Left lung (tissue), 4 donors: ENCODE measurements at regions not wholly inside any gene's neighbourhood (a gene's known extent, or its start where the extent isn't known, plus 50 kb on each side); places are given as distances from the start of the nearest gene placed in this dataset.

ENCODE experiments used
- ATAC-seq: fragments of 200-7000 bp; cut with Tn5 transposase; one replicate; pipeline ENCODE4 v1.9.1; 2020; ENCODE audit warnings: moderate library complexity
- DNase-seq, 4 donors: peaks; one replicate each; pipeline ENCODE4 v3.0.0-alpha.2; 2013 to 2020
- H3K27ac ChIP-seq, 2 donors: fragments of 200-600 bp; sonication (generic) in 1 of 2; one replicate each; pipeline versions ENCODE4 v1.5.0 to v1.8.0; 2020 to 2021
- H3K27me3 ChIP-seq, 2 donors: fragments of 200-600 bp; sonication (generic) in 1 of 2; one replicate each; pipeline versions ENCODE4 v1.5.0 to v1.8.0; 2020 to 2021
- H3K36me3 ChIP-seq, 2 donors: fragments of 200-600 bp; sonication (generic) in 1 of 2; one replicate each; pipeline versions ENCODE4 v1.5.0 to v1.8.0; 2020 to 2021
- H3K4me1 ChIP-seq, 2 donors: fragments of 200-600 bp; one replicate each; pipeline ENCODE4 v1.8.0; 2021
- H3K4me3 ChIP-seq, 2 donors: fragments of 200-600 bp; sonication (generic) in 1 of 2; one replicate each; pipeline versions ENCODE4 v1.5.0 to v1.8.0; 2020 to 2021; ENCODE audit warnings: mild to moderate bottlenecking in 1 of 2
- H3K9me3 ChIP-seq, 2 donors: fragments of 200-600 bp; sonication (generic) in 1 of 2; one replicate each; pipeline versions ENCODE4 v1.5.0 to v1.8.0; 2020 to 2021
- CTCF ChIP-seq, 2 donors: fragments of 200-600 bp; sonication (generic) in 1 of 2; IDR thresholded peaks; one replicate each; pipeline versions ENCODE4 v1.5.0 to v1.8.0; 2021; ENCODE audit warnings: antibody characterized with exemption in 2 of 2
- intact Hi-C, 2 donors: fragments of 100-400 bp; cut with DNase I; formaldehyde crosslinking; loops; one replicate each; pipeline versions ENCODE4 v1.11.2 to v1.14.2; 2022
- donor health status: DM: no; HTN: yes; CAD: no.
- donor health status: DM: no; HTN: no; CAD: no.

GRCh38 chr2:134139611-134140010 lies 114.3 kb upstream of the MGAT5 start:
- Histone ChIP-seq H3K4me1 (peaks cover 28 to 69% of the 10 kb centered on the region in 2 donors), H3K36me3 (no peaks in the 10 kb centered on the region), H3K27ac (peak overlapping the region; percentile 13 to 39), H3K9me3 (no peaks in the 10 kb centered on the region), H3K27me3 (no peaks in the 10 kb centered on the region), H3K4me3 (no peak overlapping the region)
- ATAC-seq, result peak; percentile 57
- TF ChIP-seq CTCF (IDR thresholded peaks at IDR 0.05), result no peak
- intact Hi-C loops, result no loop called here
- DNase-seq, result no peak

GRCh38 chr2:134140251-134140661 lies 113.6 kb upstream of the MGAT5 start:
- H3K4me3 ChIP-seq, result no peak overlapping the region
- peaks cover 28 to 69% of the 10 kb centered on the region in 2 donors for H3K4me1 ChIP-seq
- H3K27ac ChIP-seq, result peak overlapping the region in 1 of 2 donors; percentile 13
- intact Hi-C loops, result no loop called here
- ATAC-seq, result peak; percentile 64
- no peak for TF ChIP-seq CTCF (IDR thresholded peaks at IDR 0.05)
- no peaks in the 10 kb centered on the region for H3K36me3 ChIP-seq
- no peaks in the 10 kb centered on the region for H3K9me3 ChIP-seq
- no peaks in the 10 kb centered on the region for H3K27me3 ChIP-seq
- DNase-seq, result no peak

GRCh38 chr2:134141598-134142340 lies 112.1 kb upstream of the MGAT5 start:
- H3K36me3 ChIP-seq, result no peaks in the 10 kb centered on the region
- H3K27me3 ChIP-seq, result no peaks in the 10 kb centered on the region
- no peak overlapping the region for H3K27ac ChIP-seq
- TF ChIP-seq CTCF (IDR thresholded peaks at IDR 0.05), result no peak
- DNase-seq, result no peak
- intact Hi-C loops, result no loop called here
- peaks cover 25 to 54% of the 10 kb centered on the region in 2 donors for H3K4me1 ChIP-seq
- peak; percentile 8 for ATAC-seq
- H3K4me3 ChIP-seq, result no peak overlapping the region
- H3K9me3 ChIP-seq, result no peaks in the 10 kb centered on the region

GRCh38 chr2:134142341-134142738 lies 111.5 kb upstream of the MGAT5 start:
- Histone ChIP-seq H3K4me3 (no peak overlapping the region), H3K27me3 (no peaks in the 10 kb centered on the region), H3K36me3 (no peaks in the 10 kb centered on the region), H3K27ac (no peak overlapping the region), H3K4me1 (peaks cover 20 to 48% of the 10 kb centered on the region in 2 donors), H3K9me3 (no peaks in the 10 kb centered on the region)
- intact Hi-C loops, result no loop called here
- TF ChIP-seq CTCF (IDR thresholded peaks at IDR 0.05), result no peak
- DNase-seq (no peak), ATAC-seq (no peak)

GRCh38 chr2:134142903-134143302 lies 111.0 kb upstream of the MGAT5 start:
- Histone ChIP-seq H3K27ac (no peak overlapping the region), H3K4me3 (no peak overlapping the region), H3K4me1 (peaks cover 14 to 43% of the 10 kb centered on the region in 2 donors), H3K36me3 (no peaks in the 10 kb centered on the region), H3K9me3 (no peaks in the 10 kb centered on the region), H3K27me3 (no peaks in the 10 kb centered on the region)
- ATAC-seq, result no peak
- intact Hi-C loops, result no loop called here
- no peak for DNase-seq
- TF ChIP-seq CTCF (IDR thresholded peaks at IDR 0.05), result no peak
